ENCODE measurements at regions not wholly inside any gene's neighbourhood (a gene's known extent, or its start where the extent isn't known, plus 50 kb on each side); places are given as distances from the start of the nearest gene placed in this dataset.

- DNase-seq (ENCODE audit: low read depth): no peak
- TF ChIP-seq CTCF (IDR thresholded peaks at IDR 0.05; ENCODE audit: insufficient read depth, low read depth, low read length): no peak
Observed at GRCh38 chr3:168888781-168889180, 774.7 kb downstream of the MECOM start.

GRCh38 chr3:168885028-168885427, 778.5 kb downstream of the MECOM start:
- DNase-seq (ENCODE audit: low read depth): peak; percentile 7
- TF ChIP-seq CTCF (IDR thresholded peaks at IDR 0.05; ENCODE audit: insufficient read depth, low read depth, low read length): no peak
- H3K4me3 ChIP-seq (ENCODE audit: low read depth, low read length): no peak overlapping the region

More at GRCh38 chr3:168888781-168889180, 774.7 kb downstream of the MECOM start:
- no peak overlapping the region for H3K4me3 ChIP-seq (ENCODE audit: low read depth, low read length)

- TF ChIP-seq CTCF (IDR thresholded peaks at IDR 0.05; ENCODE audit: insufficient read depth, low read depth, low read length): no peak
- peak; percentile 65 for DNase-seq (ENCODE audit: low read depth)
- H3K4me3 ChIP-seq (ENCODE audit: low read depth, low read length): no peak overlapping the region
Observed at GRCh38 chr3:168884353-168884903, 779.1 kb downstream of the MECOM start.

GRCh38 chr3:168883145-168883544, 780.4 kb downstream of the MECOM start:
- H3K4me3 ChIP-seq (ENCODE audit: low read depth, low read length): no peak overlapping the region
- DNase-seq (ENCODE audit: low read depth): no peak
- TF ChIP-seq CTCF (IDR thresholded peaks at IDR 0.05; ENCODE audit: insufficient read depth, low read depth, low read length): no peak

GRCh38 chr3:168881804-168882203, 781.7 kb downstream of the MECOM start:
- DNase-seq (ENCODE audit: low read depth): no peak
- no peak overlapping the region for H3K4me3 ChIP-seq (ENCODE audit: low read depth, low read length)
- no peak for TF ChIP-seq CTCF (IDR thresholded peaks at IDR 0.05; ENCODE audit: insufficient read depth, low read depth, low read length)

GRCh38 chr3:168878655-168879054, 782.9 kb upstream of the GOLIM4 start:
- no peak for TF ChIP-seq CTCF (IDR thresholded peaks at IDR 0.05; ENCODE audit: insufficient read depth, low read depth, low read length)
- H3K4me3 ChIP-seq (ENCODE audit: low read depth, low read length): no peak overlapping the region
- DNase-seq (ENCODE audit: low read depth): no peak

- no peak for TF ChIP-seq CTCF (IDR thresholded peaks at IDR 0.05; ENCODE audit: insufficient read depth, low read depth, low read length)
- H3K4me3 ChIP-seq (ENCODE audit: low read depth, low read length): no peak overlapping the region
- DNase-seq (ENCODE audit: low read depth): no peak
Observed at GRCh38 chr3:168877899-168878298, 782.2 kb upstream of the GOLIM4 start.

Measured in fibroblast of villous mesenchyme (primary cell).